Pancreas (tissue), 10 donors: ENCODE measurements at regions not wholly inside any gene's neighbourhood (a gene's known extent, or its start where the extent isn't known, plus 50 kb on each side); places are given as distances from the start of the nearest gene placed in this dataset.

Source experiments
- ATAC-seq, 4 donors: fragments of 200-7000 bp; cut with Tn5 transposase; one replicate each; pipeline versions ENCODE4 v1.8.0 to v1.9.1; 2020; ENCODE audit warnings: mild to moderate bottlenecking in 4 of 4, moderate library complexity in 4 of 4
- DNase-seq, 6 donors: peaks; one replicate each; pipeline ENCODE4 v3.0.0-alpha.2; 2020
- FAIRE-seq: peaks from 2 replicates; lab custom pipeline; 2012; peaks lifted over from hg19 to GRCh38; lab: Jason Lieb, UNC
- H3K27ac ChIP-seq, 4 donors: fragments of 200-600 bp; sonication (generic); 1 replicate in 3 of 4; 2 replicates in 1 of 4; pipeline versions ENCODE4 v1.5.0 to v1.8.0; 2020
- H3K27me3 ChIP-seq, 4 donors: fragments of 200-600 bp; one replicate each; pipeline ENCODE4 v1.8.0; 2021
- H3K36me3 ChIP-seq, 3 donors: fragments of 200-600 bp; sonication (generic) in 1 of 3; one replicate each; pipeline versions ENCODE4 v1.5.0 to v1.8.0; 2020 to 2021
- H3K4me1 ChIP-seq, 3 donors: fragments of 200-600 bp; one replicate each; pipeline ENCODE4 v1.8.0; 2021
- H3K4me3 ChIP-seq, 4 donors: fragments of 200-600 bp; sonication (generic) in 2 of 4; one replicate each; pipeline versions ENCODE4 v1.5.0 to v1.8.0; 2020 to 2021
- H3K9me3 ChIP-seq, 4 donors: fragments of 200-600 bp; one replicate each; pipeline ENCODE4 v1.8.0; 2021
- CTCF ChIP-seq, 4 donors: fragments of 200-600 bp; sonication (generic) in 3 of 4; IDR thresholded peaks; one replicate each; pipeline versions ENCODE4 v1.5.0 to v1.8.0; 2021; ENCODE audit warnings: antibody characterized with exemption in 4 of 4
- WGBS, 2 donors: extraction: QIAGEN DNeasy Blood & Tissue Kit; methylation state at CpG; one replicate each; pipeline ENCODE4 v1.1.7; 2013; 5-methylcytosine and 5-hydroxymethylcytosine counted together
- intact Hi-C, 3 donors: fragments of 100-400 bp; cut with DNase I; formaldehyde crosslinking; loops; one replicate each; pipeline versions ENCODE4 v1.11.1 to v1.14.2; 2022
- donor health status: healthy with polysubstance abuse.
- donor health status: DM: no; HTN: no; CAD: no; lungs with moderate emphysema.
- donor health status: DM: no; HTN: no; CAD: no.
- donor health status: control.
- donor health status: control.
- donor health status: Bipolar disorder and iron deficiency.
- donor health status: DM: yes; HTN: yes; CAD: no.
- donor health status: DM: no; HTN: no; CAD: no.
- donor health status: DM: no; HTN: no; CAD: no.
- donor health status: DM: yes; HTN: yes; CAD: no.

GRCh38 chr4:14452764-14453163, 549.5 kb upstream of the CPEB2 start:
- no peak for ATAC-seq
- no peak for FAIRE-seq
- Histone ChIP-seq H3K4me3 (no peak overlapping the region), H3K27ac (no peak overlapping the region), H3K27me3 (no peaks in the 10 kb centered on the region), H3K4me1 (no peaks in the 10 kb centered on the region), H3K36me3 (no peaks in the 10 kb centered on the region), H3K9me3 (no peaks in the 10 kb centered on the region)
- intact Hi-C loops = no loop called here
- 48 to 49% methylated on average over 6 of the region's 6 CpGs for WGBS, 2 donors
- no peak for DNase-seq
- no peak for TF ChIP-seq CTCF (IDR thresholded peaks at IDR 0.05)

- no peak for ATAC-seq
- Histone ChIP-seq H3K36me3 (no peaks in the 10 kb centered on the region), H3K27me3 (no peaks in the 10 kb centered on the region), H3K4me3 (no peak overlapping the region), H3K9me3 (no peaks in the 10 kb centered on the region), H3K27ac (no peak overlapping the region), H3K4me1 (no peaks in the 10 kb centered on the region)
- intact Hi-C loops = no loop called here
- no peak for DNase-seq
- TF ChIP-seq CTCF (IDR thresholded peaks at IDR 0.05) = no peak
- no peak for FAIRE-seq
- 88 to 92% methylated on average over 2 of the region's 2 CpGs for WGBS, 2 donors
These were observed 543.8 kb upstream of the CPEB2 start for GRCh38 chr4:14458463-14458862.

- Histone ChIP-seq H3K27ac (no peak overlapping the region), H3K9me3 (no peaks in the 10 kb centered on the region), H3K27me3 (no peaks in the 10 kb centered on the region), H3K4me1 (no peaks in the 10 kb centered on the region), H3K36me3 (no peaks in the 10 kb centered on the region), H3K4me3 (no peak overlapping the region)
- 97 to 98% methylated on average over 1 of the region's 1 CpG for WGBS, 2 donors
- DNase-seq (no peak), FAIRE-seq (no peak), ATAC-seq (no peak)
- no peak for TF ChIP-seq CTCF (IDR thresholded peaks at IDR 0.05)
- intact Hi-C loops = no loop called here
These were observed 537.2 kb upstream of the CPEB2 start for GRCh38 chr4:14465057-14465456.

GRCh38 chr4:14465507-14465906, 536.8 kb upstream of the CPEB2 start:
- WGBS, 2 donors = 74 to 77% methylated on average over 5 of the region's 5 CpGs
- Histone ChIP-seq H3K9me3 (no peaks in the 10 kb centered on the region), H3K36me3 (no peaks in the 10 kb centered on the region), H3K27me3 (no peaks in the 10 kb centered on the region), H3K4me3 (no peak overlapping the region), H3K4me1 (no peaks in the 10 kb centered on the region), H3K27ac (no peak overlapping the region)
- ATAC-seq = no peak
- FAIRE-seq = no peak
- no peak for TF ChIP-seq CTCF (IDR thresholded peaks at IDR 0.05)
- intact Hi-C loops = no loop called here
- DNase-seq = no peak

GRCh38 chr4:14478504-14478903, 523.8 kb upstream of the CPEB2 start:
- ATAC-seq (no peak), FAIRE-seq (no peak), DNase-seq (no peak)
- no peak for TF ChIP-seq CTCF (IDR thresholded peaks at IDR 0.05)
- no peaks in the 10 kb centered on the region for H3K9me3 ChIP-seq
- no peak overlapping the region for H3K4me3 ChIP-seq
- H3K27ac ChIP-seq = no peak overlapping the region
- intact Hi-C loops = no loop called here
- H3K27me3 ChIP-seq = no peaks in the 10 kb centered on the region
- no peaks in the 10 kb centered on the region for H3K4me1 ChIP-seq
- no peaks in the 10 kb centered on the region for H3K36me3 ChIP-seq
- 90 to 95% methylated on average over 5 of the region's 5 CpGs for WGBS, 2 donors
